SW480 (cell line): ENCODE measurements at regions not wholly inside any gene's neighbourhood (a gene's known extent, or its start where the extent isn't known, plus 50 kb on each side); places are given as distances from the start of the nearest gene placed in this dataset.

Experiments used
- DNase-seq: peaks from one replicate; pipeline ENCODE4 v3.0.0-alpha.2; 2016; ENCODE audit warnings: low spot score

- DNase-seq = peak; percentile 80
Measured at GRCh38 chr2:133812826-133813617, 244.8 kb upstream of the NCKAP5 start.

GRCh38 chr2:133814890-133815289, 246.6 kb upstream of the NCKAP5 start:
- DNase-seq = no peak

DNA sequence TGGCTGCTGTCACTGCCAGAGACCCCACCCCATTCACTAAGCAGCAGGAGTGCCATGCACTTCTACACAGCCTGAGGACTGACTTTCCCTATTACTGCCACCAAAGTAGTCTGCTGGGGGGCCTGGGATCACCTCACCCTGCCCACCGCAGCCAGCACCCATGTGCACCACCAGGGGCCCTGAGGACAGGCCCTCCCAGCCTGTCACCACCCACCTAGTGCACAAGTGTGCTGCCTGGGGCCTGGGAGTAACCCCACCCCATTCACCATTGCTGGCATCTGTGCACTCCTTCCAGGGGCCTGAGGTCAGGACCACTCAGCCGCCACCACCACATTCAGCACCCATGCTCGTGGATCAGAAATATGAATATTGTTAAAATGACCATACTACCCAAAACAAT, 247.8 kb upstream of the NCKAP5 start:
- DNase-seq = no peak

GRCh38 chr2:133817680-133818566, 249.7 kb upstream of the NCKAP5 start:
- peak; percentile 97 for DNase-seq

DNA sequence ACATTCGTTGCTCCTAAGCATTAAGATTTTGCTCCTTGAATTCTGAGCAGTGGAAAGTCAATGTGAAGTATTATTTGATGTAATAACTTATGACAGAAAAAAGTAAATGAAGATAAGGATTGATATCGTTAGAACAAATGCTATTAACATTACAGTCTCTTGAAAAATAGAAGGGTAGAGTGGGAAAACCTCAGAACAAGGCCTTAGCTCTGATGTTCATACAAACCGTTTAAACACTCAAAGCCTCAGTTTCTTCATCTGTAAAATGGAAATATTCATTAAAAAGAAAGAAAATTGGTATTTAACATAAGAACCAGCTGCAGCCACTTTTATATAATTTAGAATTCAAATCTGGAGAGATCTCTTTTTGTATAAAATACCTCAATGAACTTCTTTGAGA, 250.4 kb upstream of the NCKAP5 start:
- DNase-seq = no peak

- DNase-seq = no peak
Measured at GRCh38 chr2:133819906-133820305, 251.6 kb upstream of the NCKAP5 start.

GRCh38 chr2:133821107-133821760, 253.0 kb upstream of the NCKAP5 start:
- DNase-seq = no peak

- no peak for DNase-seq
Measured at GRCh38 chr2:133822517-133823225, 254.4 kb upstream of the NCKAP5 start.

GRCh38 chr2:133823226-133823550, 254.9 kb upstream of the NCKAP5 start:
- DNase-seq = no peak

GRCh38 chr2:133824869-133825268, 256.6 kb upstream of the NCKAP5 start:
- DNase-seq = no peak

- no peak for DNase-seq
Measured at GRCh38 chr2:133825778-133826177, 257.5 kb upstream of the NCKAP5 start.

GRCh38 chr2:133828913-133829312, 260.6 kb upstream of the NCKAP5 start:
- no peak for DNase-seq

- DNase-seq = no peak
Measured at GRCh38 chr2:133829450-133830020, 261.3 kb upstream of the NCKAP5 start.

- DNase-seq = no peak
Measured at GRCh38 chr2:133833746-133834145, 265.5 kb upstream of the NCKAP5 start.

GRCh38 chr2:133835821-133836619, 267.8 kb upstream of the NCKAP5 start:
- no peak for DNase-seq

DNA sequence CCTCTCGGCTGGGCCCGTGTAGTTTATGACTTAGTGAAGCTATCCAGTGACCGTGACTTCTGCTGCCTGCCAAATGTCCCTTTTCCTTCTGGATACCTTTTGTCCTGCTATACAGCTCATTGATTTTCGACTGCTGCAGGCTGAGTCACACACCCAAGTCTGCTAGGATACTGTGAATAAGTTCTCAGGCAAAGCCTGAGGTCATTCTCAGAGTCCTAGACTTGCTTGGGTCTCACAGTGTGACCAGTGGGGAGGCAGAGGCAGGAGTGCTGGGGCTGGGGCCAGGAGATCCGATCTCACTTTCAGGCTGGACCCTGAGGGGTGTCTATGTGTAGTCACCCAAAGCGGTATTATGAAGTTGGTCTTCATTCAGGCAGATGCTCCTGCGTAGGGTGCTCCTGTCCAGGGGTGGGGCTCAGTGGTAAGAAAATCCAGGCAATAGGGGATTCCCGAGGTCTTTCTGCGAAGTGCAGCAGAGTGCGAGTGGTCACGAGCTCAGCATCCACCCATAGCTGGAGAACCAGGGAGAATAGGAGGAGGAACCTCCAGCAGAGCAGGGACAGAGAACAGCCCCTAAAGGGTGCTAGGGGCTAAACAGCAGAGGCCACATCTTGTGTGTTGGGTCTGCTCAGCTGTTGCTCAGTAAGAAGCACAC, 268.6 kb upstream of the NCKAP5 start:
- DNase-seq = no peak

GRCh38 chr2:133837441-133838094, 269.3 kb upstream of the NCKAP5 start:
- no peak for DNase-seq

DNA sequence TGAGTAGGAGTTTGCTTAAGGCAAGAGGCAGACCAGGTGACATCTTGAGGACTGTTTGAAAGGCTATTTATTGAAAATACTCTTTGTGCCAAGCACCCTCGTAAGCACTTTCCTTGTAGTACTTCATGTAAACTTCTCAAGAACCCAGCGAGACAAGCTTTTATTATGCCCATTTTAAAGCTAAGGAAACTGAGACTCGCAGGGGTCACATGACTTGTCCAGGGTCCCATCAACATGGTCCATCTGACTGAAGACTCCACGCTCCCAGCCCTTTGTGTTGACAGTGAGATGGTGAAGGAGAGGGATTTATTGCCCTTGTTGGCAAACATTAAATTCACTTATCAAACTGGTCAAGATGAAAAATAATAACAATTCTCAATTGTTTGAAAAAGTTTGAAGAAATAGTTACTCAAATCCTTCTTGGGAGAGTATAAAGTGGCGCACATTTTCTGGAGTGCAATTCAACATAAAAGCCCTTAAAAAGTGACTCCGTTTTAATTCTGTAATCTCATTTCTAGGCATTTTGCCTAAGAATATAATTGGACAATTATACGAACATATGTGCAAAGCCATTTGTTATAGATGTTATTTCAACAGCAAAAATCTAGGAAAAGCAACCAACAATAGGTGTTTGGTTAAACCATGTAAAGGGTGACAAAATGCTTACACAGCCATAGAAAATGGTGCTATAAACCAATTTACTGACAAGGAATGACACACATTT, 270.5 kb upstream of the NCKAP5 start:
- DNase-seq = no peak

- DNase-seq = no peak
Measured at GRCh38 chr2:133839677-133840076, 271.4 kb upstream of the NCKAP5 start.
